Spleen (tissue), 7 donors: ENCODE measurements at regions not wholly inside any gene's neighbourhood (a gene's known extent, or its start where the extent isn't known, plus 50 kb on each side); places are given as distances from the start of the nearest gene placed in this dataset.

ENCODE experiments used
- POLR2A ChIP-seq, 3 donors: fragments of 450-650 bp; IDR thresholded peaks; one replicate each; pipeline ENCODE4 v1.5.1; 2017; ENCODE audit warnings: antibody characterized with exemption in 3 of 3, mild to moderate bottlenecking in 1 of 3
- POLR2AphosphoS5 ChIP-seq, 3 donors: sonication (generic); formaldehyde crosslinking; IDR thresholded peaks; one replicate each; pipeline ENCODE4 v1.5.1; 2017; ENCODE audit warnings: antibody characterized with exemption in 3 of 3
- TF ChIP-seq, protein P1 (sequence below), 11 experiments: fragments of 200-600 bp in 7 of 11; fragments of 450-650 bp in 4 of 11; sonication (generic) in 4 of 11; IDR thresholded peaks in 8 of 11; conservative IDR thresholded peaks in 3 of 11; 1 replicate in 7 of 11; 2 replicates in 4 of 11; pipeline versions ENCODE4 v1.4.0 to v1.8.0; 2016 to 2021; ENCODE audit warnings: antibody characterized with exemption in 11 of 11, inconsistent platforms in 4 of 11, mild to moderate bottlenecking in 1 of 11
- donor health status: DM: no; HTN: no; CAD: no; lungs with moderate emphysema.
- donor health status: DM: no; HTN: no; CAD: no.
- donor health status: DM: no; HTN: no; CAD: no.

DNA sequence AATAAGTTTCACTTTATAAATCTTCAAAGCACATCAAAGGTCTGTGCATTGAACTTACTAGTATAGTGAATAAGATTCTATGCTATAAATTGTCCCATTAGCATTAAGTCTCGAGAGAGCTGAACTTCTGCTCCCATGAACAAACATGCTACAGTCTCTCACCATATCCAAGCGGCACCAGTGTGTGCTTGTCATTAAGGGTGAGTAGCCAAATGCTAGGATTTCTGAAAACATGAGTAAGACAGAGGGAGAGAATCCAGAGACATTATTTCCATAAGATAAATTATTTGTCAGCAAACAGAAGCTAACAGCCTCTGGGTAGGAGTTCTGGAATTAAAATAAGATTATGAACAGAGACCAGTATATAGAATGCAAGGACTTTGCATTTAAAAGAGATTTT, 2882.5 kb downstream of the PCDH9 start:
- TF ChIP-seq POLR2A (IDR thresholded peaks at IDR 0.05) = no peak
- TF ChIP-seq, protein P1, sequence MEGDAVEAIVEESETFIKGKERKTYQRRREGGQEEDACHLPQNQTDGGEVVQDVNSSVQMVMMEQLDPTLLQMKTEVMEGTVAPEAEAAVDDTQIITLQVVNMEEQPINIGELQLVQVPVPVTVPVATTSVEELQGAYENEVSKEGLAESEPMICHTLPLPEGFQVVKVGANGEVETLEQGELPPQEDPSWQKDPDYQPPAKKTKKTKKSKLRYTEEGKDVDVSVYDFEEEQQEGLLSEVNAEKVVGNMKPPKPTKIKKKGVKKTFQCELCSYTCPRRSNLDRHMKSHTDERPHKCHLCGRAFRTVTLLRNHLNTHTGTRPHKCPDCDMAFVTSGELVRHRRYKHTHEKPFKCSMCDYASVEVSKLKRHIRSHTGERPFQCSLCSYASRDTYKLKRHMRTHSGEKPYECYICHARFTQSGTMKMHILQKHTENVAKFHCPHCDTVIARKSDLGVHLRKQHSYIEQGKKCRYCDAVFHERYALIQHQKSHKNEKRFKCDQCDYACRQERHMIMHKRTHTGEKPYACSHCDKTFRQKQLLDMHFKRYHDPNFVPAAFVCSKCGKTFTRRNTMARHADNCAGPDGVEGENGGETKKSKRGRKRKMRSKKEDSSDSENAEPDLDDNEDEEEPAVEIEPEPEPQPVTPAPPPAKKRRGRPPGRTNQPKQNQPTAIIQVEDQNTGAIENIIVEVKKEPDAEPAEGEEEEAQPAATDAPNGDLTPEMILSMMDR (IDR thresholded peaks at IDR 0.05 in 8 of 11, conservative IDR thresholded peaks at IDR 0.05 in 3 of 11) = no peak
- TF ChIP-seq POLR2AphosphoS5 (IDR thresholded peaks at IDR 0.05) = no peak
